ENCODE measurements at regions not wholly inside any gene's neighbourhood (a gene's known extent, or its start where the extent isn't known, plus 50 kb on each side); places are given as distances from the start of the nearest gene placed in this dataset.

DNA sequence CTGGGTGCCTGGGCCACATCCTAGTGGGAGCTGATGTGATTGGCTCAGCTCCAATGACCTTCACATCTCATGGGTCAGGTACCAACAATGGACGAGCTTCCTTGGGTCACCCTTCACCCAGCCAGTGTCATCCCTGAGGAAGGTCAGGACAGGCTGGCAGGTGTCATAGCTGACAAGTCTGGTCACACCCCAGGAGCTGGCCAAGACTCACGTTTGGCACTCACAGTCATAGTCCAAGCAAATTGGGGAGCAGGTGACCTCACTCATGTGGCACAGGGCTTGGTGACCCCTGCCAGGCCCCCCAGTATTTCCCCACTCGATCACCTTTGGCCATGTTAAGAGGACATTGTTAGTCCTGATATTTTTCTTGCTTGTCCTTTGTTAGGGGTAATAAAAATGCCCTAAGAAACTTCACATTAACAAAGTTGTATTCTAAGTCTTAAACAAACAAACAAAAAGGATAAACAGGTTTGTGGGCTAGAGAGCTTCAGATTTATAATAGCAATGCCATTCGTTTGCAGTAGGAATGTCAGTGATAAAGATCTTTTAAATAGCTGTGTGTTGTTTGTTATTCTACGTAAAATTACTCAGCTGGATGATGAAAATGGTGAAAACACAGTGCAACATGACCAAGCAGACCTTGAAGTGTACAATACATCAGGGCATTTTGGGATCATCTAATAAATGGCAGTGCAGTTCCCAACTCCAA, 79.5 kb upstream of the POMGNT2 start:
- H2AFZ ChIP-seq (ENCODE audit: low read depth, low read length) = peak overlapping the region; percentile 5
- H3K9me3 ChIP-seq (replicated peaks; ENCODE audit: control insufficient read depth, insufficient read depth, low read length) = no peaks in the 10 kb centered on the region
- H3K36me3 ChIP-seq (ENCODE audit: control insufficient read depth in 2 of 2, extremely low read depth in 1 of 2, insufficient read depth in 2 of 2, low read length in 2 of 2) = no peaks in the 10 kb centered on the region
- DNase-seq (ENCODE audit: low read depth, low spot score) (peak; percentile 89), FAIRE-seq (no peak)
- H3K4me1 ChIP-seq (ENCODE audit: control insufficient read depth, extremely low read depth, insufficient read depth, low read length) = peaks cover 45% of the 10 kb centered on the region
- peak overlapping the region; percentile 95 for H3K27ac ChIP-seq (ENCODE audit: insufficient read depth, low read depth, low read length)
- ChIA-PET POLR2A (interaction anchor here (1.1 to 1.3 kb wide), 3 partner anchors 23 to 209 kb away, joined by 3 to 5 read pairs (median 3); no protein-coding TSS in a partner anchor), CTCF (interaction anchor here (0.9 to 3.5 kb wide), 13 partner anchors 10 to 318 kb away, joined by 3 to 15 read pairs (median 4); partner anchors contain the start of gene SNRK)
- H3K4me3 ChIP-seq (replicated peaks in 1 of 3; ENCODE audit: insufficient read depth in 1 of 3, low read depth in 1 of 3, low read length in 3 of 3) = no peak overlapping the region
- dilution Hi-C loops (cut with MboI; ENCODE audit: extremely low pct_ligation_motif_present, low sequenced_read_pairs) = loop anchor here (25.0 kb wide), 1 partner anchor 202 kb away; no protein-coding TSS in a partner anchor
- H3K27me3 ChIP-seq (ENCODE audit: control insufficient read depth in 2 of 2, insufficient read depth in 2 of 2, low read length in 2 of 2) = no peaks in the 10 kb centered on the region
- intact Hi-C loops (cut with micrococcal nuclease) = loop anchor here (10.0 kb wide), 2 partner anchors 439 to 579 kb away; partner anchors contain the start of gene ANO10
- TF ChIP-seq GATA2 (IDR thresholded peaks at IDR 0.05; ENCODE audit: insufficient read depth, insufficient read length, low read depth, low read length) (peak; percentile 83), FOS (IDR thresholded peaks at IDR 0.05; ENCODE audit: borderline replicate concordance, insufficient read depth, low read length) (no peak), JUN (IDR thresholded peaks at IDR 0.05; ENCODE audit: borderline replicate concordance, insufficient read depth, insufficient read length, low read depth) (peak; percentile 40)
- H3K9me1 ChIP-seq (replicated peaks; ENCODE audit: control insufficient read depth, extremely low read depth, insufficient read depth, low read length) = no peaks in the 10 kb centered on the region
- peak overlapping the region; percentile 7 for H3K4me2 ChIP-seq (ENCODE audit: insufficient read depth, low read length)
- no peaks in the 10 kb centered on the region for H3K79me2 ChIP-seq (ENCODE audit: control insufficient read depth, insufficient read depth, low read length)
- no TSS peak for BruUV-seq (replicated peaks)
- peak overlapping the region; percentile 61 for H3K9ac ChIP-seq (replicated peaks; ENCODE audit: extremely low read depth, insufficient read depth, low read length)
- H4K20me1 ChIP-seq (replicated peaks; ENCODE audit: control insufficient read depth, extremely low read depth, insufficient read depth, low read length) = no peaks in the 10 kb centered on the region

DNA sequence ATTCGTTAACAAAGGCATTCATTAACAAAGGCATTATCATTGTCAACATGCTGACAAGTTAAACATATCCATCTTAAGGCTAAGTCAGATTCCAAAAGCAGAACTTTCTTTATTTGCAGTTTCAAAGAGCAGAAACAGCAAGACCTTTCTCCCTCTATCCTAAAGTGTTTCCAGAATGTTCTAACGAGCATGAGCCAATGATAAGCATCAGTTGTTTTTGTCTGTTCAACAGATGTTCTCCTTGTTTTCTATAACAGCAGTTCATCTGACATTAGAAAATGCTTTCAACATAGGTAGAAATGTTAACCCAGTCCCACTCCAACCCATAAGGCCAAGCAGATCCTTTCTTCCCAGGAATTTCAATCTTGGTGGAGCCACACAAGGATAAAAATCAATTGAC, 77.6 kb upstream of the POMGNT2 start:
- BruUV-seq (replicated peaks) = no TSS peak
- dilution Hi-C loops (cut with MboI; ENCODE audit: extremely low pct_ligation_motif_present, low sequenced_read_pairs) = loop anchor here (25.0 kb wide), 1 partner anchor 204 kb away; no protein-coding TSS in a partner anchor
- FAIRE-seq = no peak
- TF ChIP-seq, protein P1, sequence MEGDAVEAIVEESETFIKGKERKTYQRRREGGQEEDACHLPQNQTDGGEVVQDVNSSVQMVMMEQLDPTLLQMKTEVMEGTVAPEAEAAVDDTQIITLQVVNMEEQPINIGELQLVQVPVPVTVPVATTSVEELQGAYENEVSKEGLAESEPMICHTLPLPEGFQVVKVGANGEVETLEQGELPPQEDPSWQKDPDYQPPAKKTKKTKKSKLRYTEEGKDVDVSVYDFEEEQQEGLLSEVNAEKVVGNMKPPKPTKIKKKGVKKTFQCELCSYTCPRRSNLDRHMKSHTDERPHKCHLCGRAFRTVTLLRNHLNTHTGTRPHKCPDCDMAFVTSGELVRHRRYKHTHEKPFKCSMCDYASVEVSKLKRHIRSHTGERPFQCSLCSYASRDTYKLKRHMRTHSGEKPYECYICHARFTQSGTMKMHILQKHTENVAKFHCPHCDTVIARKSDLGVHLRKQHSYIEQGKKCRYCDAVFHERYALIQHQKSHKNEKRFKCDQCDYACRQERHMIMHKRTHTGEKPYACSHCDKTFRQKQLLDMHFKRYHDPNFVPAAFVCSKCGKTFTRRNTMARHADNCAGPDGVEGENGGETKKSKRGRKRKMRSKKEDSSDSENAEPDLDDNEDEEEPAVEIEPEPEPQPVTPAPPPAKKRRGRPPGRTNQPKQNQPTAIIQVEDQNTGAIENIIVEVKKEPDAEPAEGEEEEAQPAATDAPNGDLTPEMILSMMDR (IDR thresholded peaks at IDR 0.05; ENCODE audit: extremely low read depth in 1 of 2, insufficient read depth in 1 of 2, low read depth in 1 of 2, low read length in 2 of 2) = no peak
- no peak for TF ChIP-seq FOS (IDR thresholded peaks at IDR 0.05; ENCODE audit: borderline replicate concordance, insufficient read depth, low read length)
- no peak for TF ChIP-seq POLR2AphosphoS5 (IDR thresholded peaks at IDR 0.05; ENCODE audit: insufficient read depth, low read depth, low read length)
- no peak for TF ChIP-seq MYC (IDR thresholded peaks at IDR 0.05; ENCODE audit: low read depth, low read length)
- no peak for TF ChIP-seq POLR2A (IDR thresholded peaks at IDR 0.05; ENCODE audit: low read depth, low read length)
- TF ChIP-seq, protein P2, sequence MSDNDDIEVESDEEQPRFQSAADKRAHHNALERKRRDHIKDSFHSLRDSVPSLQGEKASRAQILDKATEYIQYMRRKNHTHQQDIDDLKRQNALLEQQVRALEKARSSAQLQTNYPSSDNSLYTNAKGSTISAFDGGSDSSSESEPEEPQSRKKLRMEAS (IDR thresholded peaks at IDR 0.05; ENCODE audit: insufficient read depth, insufficient read length) = no peak
- TF ChIP-seq JUN (IDR thresholded peaks at IDR 0.05; ENCODE audit: borderline replicate concordance, insufficient read depth, insufficient read length, low read depth) = no peak
- no peak for TF ChIP-seq EZH2 (IDR thresholded peaks at IDR 0.05; ENCODE audit: borderline replicate concordance, low read depth, low read length, severe bottlenecking)
- TF ChIP-seq GATA2 (IDR thresholded peaks at IDR 0.05; ENCODE audit: insufficient read depth, insufficient read length, low read depth, low read length) = no peak
- POLR2A ChIA-PET = no interaction called here
- no peaks in the 10 kb centered on the region for H3K9me1 ChIP-seq (replicated peaks; ENCODE audit: control insufficient read depth, extremely low read depth, insufficient read depth, low read length)
- H3K4me2 ChIP-seq (ENCODE audit: insufficient read depth, low read length) = no peak overlapping the region
- CTCF ChIA-PET = interaction anchor here (3.0 to 3.5 kb wide), 2 partner anchors 20 to 102 kb away, joined by 12 to 15 read pairs; partner anchors contain the start of gene SNRK
- H3K9me3 ChIP-seq (replicated peaks; ENCODE audit: control insufficient read depth, insufficient read depth, low read length) = no peaks in the 10 kb centered on the region
- H3K79me2 ChIP-seq (ENCODE audit: control insufficient read depth, insufficient read depth, low read length) = no peaks in the 10 kb centered on the region
- no peaks in the 10 kb centered on the region for H3K27me3 ChIP-seq (ENCODE audit: control insufficient read depth in 2 of 2, insufficient read depth in 2 of 2, low read length in 2 of 2)
- H2AFZ ChIP-seq (ENCODE audit: low read depth, low read length) = no peak overlapping the region
- no peak overlapping the region for H3K27ac ChIP-seq (ENCODE audit: insufficient read depth, low read depth, low read length)
- H3K4me3 ChIP-seq (replicated peaks in 1 of 3; ENCODE audit: insufficient read depth in 1 of 3, low read depth in 1 of 3, low read length in 3 of 3) = no peak overlapping the region
- intact Hi-C loops (cut with micrococcal nuclease) = loop anchor here (10.0 kb wide), 2 partner anchors 441 to 581 kb away; partner anchors contain the start of gene ANO10
- peaks cover 54% of the 10 kb centered on the region for H3K4me1 ChIP-seq (ENCODE audit: control insufficient read depth, extremely low read depth, insufficient read depth, low read length)
- DNase-seq (ENCODE audit: low read depth, low spot score) = no peak
- no peaks in the 10 kb centered on the region for H4K20me1 ChIP-seq (replicated peaks; ENCODE audit: control insufficient read depth, extremely low read depth, insufficient read depth, low read length)
- H3K36me3 ChIP-seq (ENCODE audit: control insufficient read depth in 2 of 2, extremely low read depth in 1 of 2, insufficient read depth in 2 of 2, low read length in 2 of 2) = no peaks in the 10 kb centered on the region
- no peak overlapping the region for H3K9ac ChIP-seq (replicated peaks; ENCODE audit: extremely low read depth, insufficient read depth, low read length)
